ENCODE measurements at regions not wholly inside any gene's neighbourhood (a gene's known extent, or its start where the extent isn't known, plus 50 kb on each side); places are given as distances from the start of the nearest gene placed in this dataset.
A peak's percentile ranks its signal among the peaks of the same experiment; 100 is the strongest.
"Not testable (repeated sequence)": the region's sequence is repeated elsewhere in the genome, so short reads cannot be mapped to it uniquely, and the experiment has no call there.

DNA sequence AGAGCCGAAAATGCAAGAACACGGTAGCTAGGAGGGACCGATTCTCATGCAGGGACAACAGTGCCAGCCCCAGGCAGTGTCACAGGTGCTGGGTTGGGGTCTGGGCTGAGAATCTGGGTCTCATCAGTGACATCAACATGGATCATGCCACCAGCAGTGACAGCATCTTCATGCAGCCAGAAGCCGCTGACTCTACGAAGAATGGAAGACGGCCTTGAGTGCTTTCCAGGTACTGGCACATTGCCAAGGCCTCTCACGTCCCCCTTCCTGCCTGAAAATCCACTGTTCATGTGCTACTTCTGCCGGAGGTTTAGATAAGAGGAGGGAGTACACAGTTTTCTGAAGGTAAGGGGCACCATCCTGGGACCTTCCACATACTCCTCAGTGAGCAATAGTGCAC is 141.1 kb upstream of the FOXQ1 start:
- no peaks in the 10 kb centered on the region for H3K4me1 ChIP-seq (ENCODE audit: control insufficient read depth, insufficient read depth, low read length)
- no peaks in the 10 kb centered on the region for H3K27me3 ChIP-seq (ENCODE audit: control insufficient read depth, insufficient read depth, low read length)
- no peaks in the 10 kb centered on the region for H3K9me3 ChIP-seq (ENCODE audit: control insufficient read depth, insufficient read depth, low read length)
- peak in 5 of 6 donors; percentile 7 to 80 (median 20) for DNase-seq (ENCODE audit: low read depth in 4 of 6, low spot score in 6 of 6)
- WGBS (ENCODE audit: insufficient coverage) = 49% methylated on average over 5 of the region's 8 CpGs
- no peak overlapping the region for H3K27ac ChIP-seq (ENCODE audit: low read depth, low read length)
- H3K36me3 ChIP-seq (ENCODE audit: control insufficient read depth, insufficient read depth, low read length) = no peaks in the 10 kb centered on the region
- no peak overlapping the region for H3K4me3 ChIP-seq (ENCODE audit: low read depth, low read length)

GRCh38 chr6:1164600-1164999 is 147.3 kb upstream of the FOXQ1 start:
- DNase-seq (ENCODE audit: low read depth in 4 of 6, low spot score in 6 of 6) = no peak
- Histone ChIP-seq H3K36me3 (ENCODE audit: control insufficient read depth, insufficient read depth, low read length) (no peaks in the 10 kb centered on the region), H3K27ac (ENCODE audit: low read depth, low read length) (no peak overlapping the region), H3K9me3 (ENCODE audit: control insufficient read depth, insufficient read depth, low read length) (no peaks in the 10 kb centered on the region), H3K4me1 (ENCODE audit: control insufficient read depth, insufficient read depth, low read length) (peaks cover 4% of the 10 kb centered on the region), H3K27me3 (ENCODE audit: control insufficient read depth, insufficient read depth, low read length) (no peaks in the 10 kb centered on the region), H3K4me3 (ENCODE audit: low read depth, low read length) (no peak overlapping the region)
- 73% methylated on average over 4 of the region's 5 CpGs for WGBS (ENCODE audit: insufficient coverage)

GRCh38 chr6:1163501-1163900 is 148.4 kb upstream of the FOXQ1 start:
- H3K27me3 ChIP-seq (ENCODE audit: control insufficient read depth, insufficient read depth, low read length) = no peaks in the 10 kb centered on the region
- no CpG with 5 or more reads among the region's 5 CpGs for WGBS (ENCODE audit: insufficient coverage)
- no peaks in the 10 kb centered on the region for H3K36me3 ChIP-seq (ENCODE audit: control insufficient read depth, insufficient read depth, low read length)
- H3K4me1 ChIP-seq (ENCODE audit: control insufficient read depth, insufficient read depth, low read length) = peaks cover 4% of the 10 kb centered on the region
- no peak for DNase-seq (ENCODE audit: low read depth in 4 of 6, low spot score in 6 of 6)
- H3K4me3 ChIP-seq (ENCODE audit: low read depth, low read length) = no peak overlapping the region
- H3K27ac ChIP-seq (ENCODE audit: low read depth, low read length) = no peak overlapping the region
- no peaks in the 10 kb centered on the region for H3K9me3 ChIP-seq (ENCODE audit: control insufficient read depth, insufficient read depth, low read length)

GRCh38 chr6:1162367-1163275 is 149.3 kb upstream of the FOXQ1 start:
- no peak overlapping the region for H3K27ac ChIP-seq (ENCODE audit: low read depth, low read length)
- H3K4me1 ChIP-seq (ENCODE audit: control insufficient read depth, insufficient read depth, low read length) = peaks cover 4% of the 10 kb centered on the region
- no peaks in the 10 kb centered on the region for H3K9me3 ChIP-seq (ENCODE audit: control insufficient read depth, insufficient read depth, low read length)
- no peak overlapping the region for H3K4me3 ChIP-seq (ENCODE audit: low read depth, low read length)
- no peaks in the 10 kb centered on the region for H3K27me3 ChIP-seq (ENCODE audit: control insufficient read depth, insufficient read depth, low read length)
- 77% methylated on average over 3 of the region's 8 CpGs for WGBS (ENCODE audit: insufficient coverage)
- DNase-seq (ENCODE audit: low read depth in 4 of 6, low spot score in 6 of 6) = no peak
- no peaks in the 10 kb centered on the region for H3K36me3 ChIP-seq (ENCODE audit: control insufficient read depth, insufficient read depth, low read length)

- WGBS (ENCODE audit: insufficient coverage) = 84% methylated on average over 3 of the region's 3 CpGs
- H3K4me1 ChIP-seq (ENCODE audit: control insufficient read depth, insufficient read depth, low read length); H3K4me3 ChIP-seq (ENCODE audit: low read depth, low read length); H3K27me3 ChIP-seq (ENCODE audit: control insufficient read depth, insufficient read depth, low read length); H3K9me3 ChIP-seq (ENCODE audit: control insufficient read depth, insufficient read depth, low read length); H3K36me3 ChIP-seq (ENCODE audit: control insufficient read depth, insufficient read depth, low read length); DNase-seq (ENCODE audit: low read depth in 4 of 6, low spot score in 6 of 6); H3K27ac ChIP-seq (ENCODE audit: low read depth, low read length): not testable (repeated sequence)
Observed at GRCh38 chr6:1156411-1156810, 155.5 kb upstream of the FOXQ1 start.

DNA sequence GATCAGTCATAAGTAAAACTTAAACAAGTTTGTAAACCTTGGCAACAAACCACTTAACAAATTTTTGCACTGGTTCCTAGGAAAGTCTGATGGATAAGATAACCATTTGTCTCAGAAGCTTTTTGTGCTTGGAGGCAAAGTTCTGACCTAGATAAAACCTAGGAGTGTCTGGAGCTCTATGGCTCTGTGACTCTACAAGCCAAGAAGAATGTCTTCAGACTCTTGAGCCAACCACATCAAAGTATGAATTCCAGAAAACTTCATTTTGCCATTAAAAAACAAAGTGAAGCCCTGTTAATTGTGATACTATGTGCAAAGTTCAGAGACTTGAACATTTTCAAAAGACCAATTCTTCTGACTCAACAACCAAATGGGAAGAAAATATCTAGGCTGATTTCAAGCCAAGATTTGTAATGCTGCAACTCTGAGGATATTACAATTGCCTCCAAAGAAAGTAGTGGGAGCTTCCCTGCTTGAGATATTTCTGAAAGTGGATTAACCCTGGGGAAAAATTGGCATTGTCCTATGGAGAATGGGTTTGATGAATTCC is 158.1 kb upstream of the FOXQ1 start:
- no peak for DNase-seq (ENCODE audit: low read depth in 4 of 6, low spot score in 6 of 6)
- no peak overlapping the region for H3K27ac ChIP-seq (ENCODE audit: low read depth, low read length)
- no peaks in the 10 kb centered on the region for H3K27me3 ChIP-seq (ENCODE audit: control insufficient read depth, insufficient read depth, low read length)
- H3K9me3 ChIP-seq (ENCODE audit: control insufficient read depth, insufficient read depth, low read length) = peaks cover 3% of the 10 kb centered on the region
- H3K36me3 ChIP-seq (ENCODE audit: control insufficient read depth, insufficient read depth, low read length) = no peaks in the 10 kb centered on the region
- no peaks in the 10 kb centered on the region for H3K4me1 ChIP-seq (ENCODE audit: control insufficient read depth, insufficient read depth, low read length)
- H3K4me3 ChIP-seq (ENCODE audit: low read depth, low read length) = no peak overlapping the region

DNA sequence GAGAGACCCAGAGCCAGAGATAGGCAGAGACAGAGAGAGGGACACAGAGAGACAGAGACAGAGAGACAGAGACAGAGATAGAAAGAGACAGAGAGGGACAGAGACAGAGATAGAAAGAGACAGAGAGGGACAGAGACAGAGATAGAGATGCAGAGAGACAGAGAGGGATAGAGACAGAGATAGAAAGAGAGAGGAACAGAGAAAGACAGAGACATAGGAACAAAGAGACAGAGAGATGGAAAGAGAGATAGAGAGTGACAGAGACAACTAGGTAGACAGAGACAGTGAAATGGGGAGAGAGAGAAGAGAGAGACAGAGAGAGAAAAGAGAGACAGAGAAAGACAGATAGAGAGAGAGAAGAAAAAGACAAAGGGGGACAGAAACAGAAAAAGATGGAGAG is 165.4 kb upstream of the FOXQ1 start:
- no peak overlapping the region for H3K27ac ChIP-seq (ENCODE audit: low read depth, low read length)
- H3K27me3 ChIP-seq (ENCODE audit: control insufficient read depth, insufficient read depth, low read length) = no peaks in the 10 kb centered on the region
- no peaks in the 10 kb centered on the region for H3K4me1 ChIP-seq (ENCODE audit: control insufficient read depth, insufficient read depth, low read length)
- H3K9me3 ChIP-seq (ENCODE audit: control insufficient read depth, insufficient read depth, low read length) = no peaks in the 10 kb centered on the region
- no peak overlapping the region for H3K4me3 ChIP-seq (ENCODE audit: low read depth, low read length)
- DNase-seq (ENCODE audit: low read depth in 4 of 6, low spot score in 6 of 6) = no peak
- H3K36me3 ChIP-seq (ENCODE audit: control insufficient read depth, insufficient read depth, low read length) = no peaks in the 10 kb centered on the region

DNA sequence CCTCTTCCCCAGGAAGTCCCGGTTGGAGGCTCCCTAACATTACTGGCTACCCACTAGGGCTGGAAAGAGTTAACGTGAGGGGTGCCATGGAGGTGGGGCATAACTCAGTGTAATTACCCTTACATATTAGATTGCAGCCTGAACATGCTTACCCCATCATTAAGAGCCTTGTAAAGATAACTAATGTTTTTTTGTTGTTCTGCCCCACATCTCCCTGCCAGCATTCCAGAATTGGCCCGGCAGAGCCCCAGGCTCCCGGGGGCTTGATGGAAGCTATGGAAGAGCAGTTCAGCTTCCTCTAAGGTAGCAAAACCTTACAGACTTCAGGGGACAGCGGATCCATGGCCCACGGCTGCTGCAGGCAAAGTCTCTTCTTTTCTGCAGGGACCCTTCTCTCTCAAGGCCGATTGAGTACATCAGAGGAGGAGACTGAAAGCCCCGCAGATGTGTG is 166.1 kb upstream of the FOXQ1 start:
- Histone ChIP-seq H3K4me3 (ENCODE audit: low read depth, low read length) (no peak overlapping the region), H3K27ac (ENCODE audit: low read depth, low read length) (no peak overlapping the region), H3K9me3 (ENCODE audit: control insufficient read depth, insufficient read depth, low read length) (no peaks in the 10 kb centered on the region), H3K4me1 (ENCODE audit: control insufficient read depth, insufficient read depth, low read length) (no peaks in the 10 kb centered on the region), H3K27me3 (ENCODE audit: control insufficient read depth, insufficient read depth, low read length) (no peaks in the 10 kb centered on the region), H3K36me3 (ENCODE audit: control insufficient read depth, insufficient read depth, low read length) (no peaks in the 10 kb centered on the region)
- WGBS (ENCODE audit: insufficient coverage) = 63% methylated on average over 3 of the region's 8 CpGs
- DNase-seq (ENCODE audit: low read depth in 4 of 6, low spot score in 6 of 6) = no peak

GRCh38 chr6:1144842-1145767 is 166.8 kb upstream of the FOXQ1 start:
- no peak for DNase-seq (ENCODE audit: low read depth in 4 of 6, low spot score in 6 of 6)
- Histone ChIP-seq H3K4me3 (ENCODE audit: low read depth, low read length) (no peak overlapping the region), H3K27ac (ENCODE audit: low read depth, low read length) (no peak overlapping the region), H3K9me3 (ENCODE audit: control insufficient read depth, insufficient read depth, low read length) (no peaks in the 10 kb centered on the region), H3K27me3 (ENCODE audit: control insufficient read depth, insufficient read depth, low read length) (no peaks in the 10 kb centered on the region), H3K36me3 (ENCODE audit: control insufficient read depth, insufficient read depth, low read length) (no peaks in the 10 kb centered on the region), H3K4me1 (ENCODE audit: control insufficient read depth, insufficient read depth, low read length) (no peaks in the 10 kb centered on the region)
- 59% methylated on average over 7 of the region's 10 CpGs for WGBS (ENCODE audit: insufficient coverage)

Measured in spinal cord (tissue), 9 donors.